ENCODE measurements at regions not wholly inside any gene's neighbourhood (a gene's known extent, or its start where the extent isn't known, plus 50 kb on each side); places are given as distances from the start of the nearest gene placed in this dataset.

DNA sequence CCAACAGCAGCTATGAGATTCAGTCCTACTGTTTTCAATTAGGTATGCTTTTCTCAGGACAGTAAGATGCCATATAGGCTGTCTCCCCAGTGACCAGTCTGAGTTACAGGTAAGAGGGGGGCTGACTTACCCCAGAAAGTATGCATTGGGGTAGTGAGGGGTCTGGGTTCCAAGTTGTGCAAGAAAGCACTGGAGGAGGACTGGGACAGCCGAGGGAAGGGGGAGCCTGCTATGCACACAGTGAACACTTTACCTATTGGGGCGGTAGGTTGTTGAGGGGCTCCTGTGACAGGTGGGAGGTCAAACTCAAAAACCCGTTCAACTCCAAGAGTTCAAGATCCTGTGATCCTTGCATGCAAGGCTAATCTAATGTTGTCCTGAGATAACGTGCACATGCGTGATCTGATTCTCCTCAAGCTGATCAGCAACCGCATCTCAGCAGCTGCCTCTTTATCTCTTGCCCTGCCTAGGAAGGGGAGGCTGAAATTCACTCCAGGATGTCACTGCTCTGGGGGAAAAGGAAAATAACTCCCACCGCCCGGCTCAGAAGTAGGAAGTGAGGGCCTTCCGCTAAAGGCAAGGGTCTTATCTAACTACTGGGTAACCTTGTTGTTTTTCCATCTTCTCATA, 108.8 kb upstream of the KIT start (continued):
- TF ChIP-seq EP300 (conservative IDR thresholded peaks at IDR 0.05; ENCODE audit: poor library complexity, severe bottlenecking) (no peak), MXI1 (conservative IDR thresholded peaks at IDR 0.05; ENCODE audit: poor library complexity, severe bottlenecking) (no peak)

GRCh38 chr4:54550395-54551171, 107.2 kb upstream of the KIT start:
- Histone ChIP-seq H3K79me2 (replicated peaks; ENCODE audit: insufficient read depth, low read length) (no peaks in the 10 kb centered on the region), H4K20me1 (ENCODE audit: insufficient read depth) (no peaks in the 10 kb centered on the region), H3K4me2 (ENCODE audit: low read length) (no peak overlapping the region), H3F3A (ENCODE audit: insufficient read depth, low read length, poor library complexity, severe bottlenecking) (no peaks in the 10 kb centered on the region), H3K27me3 (ENCODE audit: insufficient read depth, low read depth, low read length) (no peaks in the 10 kb centered on the region), H3K9me2 (ENCODE audit: insufficient read depth, low read length) (no peaks in the 10 kb centered on the region), H3K9ac (ENCODE audit: low read length) (no peak overlapping the region), H3K36me3 (ENCODE audit: insufficient read depth, low read length) (no peaks in the 10 kb centered on the region), H2AFZ (ENCODE audit: low read depth, low read length) (no peak overlapping the region), H3K4me3 (ENCODE audit: low read length) (no peak overlapping the region), H3K27ac (ENCODE audit: low read length) (no peak overlapping the region), H3K9me3 (ENCODE audit: low read length) (no peaks in the 10 kb centered on the region)
- no peak for TF ChIP-seq CTCF (IDR thresholded peaks at IDR 0.05; ENCODE audit: poor library complexity, severe bottlenecking)
- no peak for TF ChIP-seq MXI1 (conservative IDR thresholded peaks at IDR 0.05; ENCODE audit: poor library complexity, severe bottlenecking)
- no peak for TF ChIP-seq TAF1 (IDR thresholded peaks at IDR 0.05; ENCODE audit: low read depth)
- no peak for TF ChIP-seq REST (IDR thresholded peaks at IDR 0.05; ENCODE audit: borderline replicate concordance)
- no peak for TF ChIP-seq POLR2AphosphoS5 (IDR thresholded peaks at IDR 0.05)

GRCh38 chr4:54553001-54553400, 104.8 kb upstream of the KIT start:
- no peak overlapping the region for H3K27ac ChIP-seq (ENCODE audit: low read length)
- no peak for TF ChIP-seq CTCF (IDR thresholded peaks at IDR 0.05; ENCODE audit: poor library complexity, severe bottlenecking)
- H3K9ac ChIP-seq (ENCODE audit: low read length), result no peak overlapping the region
- H3F3A ChIP-seq (ENCODE audit: insufficient read depth, low read length, poor library complexity, severe bottlenecking), result no peaks in the 10 kb centered on the region
- H3K4me2 ChIP-seq (ENCODE audit: low read length), result no peak overlapping the region
- H2AFZ ChIP-seq (ENCODE audit: low read depth, low read length), result no peak overlapping the region
- H3K36me3 ChIP-seq (ENCODE audit: insufficient read depth, low read length), result no peaks in the 10 kb centered on the region
- H3K9me2 ChIP-seq (ENCODE audit: insufficient read depth, low read length), result no peaks in the 10 kb centered on the region
- no peaks in the 10 kb centered on the region for H3K27me3 ChIP-seq (ENCODE audit: insufficient read depth, low read depth, low read length)
- H4K20me1 ChIP-seq (ENCODE audit: insufficient read depth), result no peaks in the 10 kb centered on the region
- H3K9me3 ChIP-seq (ENCODE audit: low read length), result no peaks in the 10 kb centered on the region
- H3K4me3 ChIP-seq (ENCODE audit: low read length), result no peak overlapping the region
- no peaks in the 10 kb centered on the region for H3K79me2 ChIP-seq (replicated peaks; ENCODE audit: insufficient read depth, low read length)

All from neural cell (in vitro differentiated cells).